ENCODE measurements at regions not wholly inside any gene's neighbourhood (a gene's known extent, or its start where the extent isn't known, plus 50 kb on each side); places are given as distances from the start of the nearest gene placed in this dataset.
"Not testable (repeated sequence)": the region's sequence is repeated elsewhere in the genome, so short reads cannot be mapped to it uniquely, and the experiment has no call there.

- DNase-seq (no peak), ATAC-seq (no peak)
- CTCF ChIA-PET, result no interaction called here
- Mint-ChIP-seq H3K36me3 (no peaks in the 10 kb centered on the region), H3K27me3 (no peaks in the 10 kb centered on the region), H3K4me3 (no peak overlapping the region), H3K27ac (no peak overlapping the region), H3K9me3 (ENCODE audit: low read depth) (no peaks in the 10 kb centered on the region), H3K4me1 (no peaks in the 10 kb centered on the region)
These were observed 70.0 kb upstream of the PPP1R26 start for GRCh38 chr9:135409286-135410200.

- CTCF ChIA-PET, result interaction anchor here (0.8 kb wide), 1 partner anchor 21 kb away, joined by 3 read pairs; no protein-coding TSS in a partner anchor
These were observed 69.2 kb upstream of the PPP1R26 start for GRCh38 chr9:135410421-135410820.

GRCh38 chr9:135410831-135411473, 68.6 kb upstream of the PPP1R26 start:
- CTCF ChIA-PET, result interaction anchor here (0.8 kb wide), 1 partner anchor 20 kb away, joined by 3 read pairs; no protein-coding TSS in a partner anchor
- Mint-ChIP-seq H3K4me3 (no peak overlapping the region), H3K9me3 (ENCODE audit: low read depth) (no peaks in the 10 kb centered on the region), H3K27me3 (no peaks in the 10 kb centered on the region), H3K4me1 (no peaks in the 10 kb centered on the region), H3K27ac (no peak overlapping the region), H3K36me3 (no peaks in the 10 kb centered on the region)
- no peak for ATAC-seq
- DNase-seq, result no peak

More at GRCh38 chr9:135410421-135410820, 69.2 kb upstream of the PPP1R26 start:
- no peak for ATAC-seq
- Mint-ChIP-seq H3K4me1 (no peaks in the 10 kb centered on the region), H3K36me3 (no peaks in the 10 kb centered on the region), H3K4me3 (no peak overlapping the region), H3K27me3 (no peaks in the 10 kb centered on the region), H3K27ac (no peak overlapping the region), H3K9me3 (ENCODE audit: low read depth) (no peaks in the 10 kb centered on the region)
- DNase-seq, result no peak

- CTCF ChIA-PET, result interaction anchor here (1.0 to 2.0 kb wide), 5 partner anchors 8 to 714 kb away, joined by 3 to 8 read pairs (median 6); no protein-coding TSS in a partner anchor
- H3K9me3 Mint-ChIP-seq (ENCODE audit: low read depth); ATAC-seq; H3K4me3 Mint-ChIP-seq; DNase-seq; H3K36me3 Mint-ChIP-seq; H3K27me3 Mint-ChIP-seq; H3K27ac Mint-ChIP-seq; H3K4me1 Mint-ChIP-seq: not testable (repeated sequence)
These were observed 68.0 kb upstream of the PPP1R26 start for GRCh38 chr9:135411605-135412004.

GRCh38 chr9:135412315-135413085, 67.1 kb upstream of the PPP1R26 start:
- DNase-seq, result peak; percentile 71
- H3K27me3 Mint-ChIP-seq; H3K4me1 Mint-ChIP-seq; H3K9me3 Mint-ChIP-seq (ENCODE audit: low read depth); H3K4me3 Mint-ChIP-seq; H3K36me3 Mint-ChIP-seq; H3K27ac Mint-ChIP-seq: not testable (repeated sequence)
- CTCF ChIA-PET, result interaction anchor here (0.7 to 2.0 kb wide), 9 partner anchors 9 to 715 kb away, joined by 3 to 8 read pairs (median 3); no protein-coding TSS in a partner anchor
- ATAC-seq, result peak; percentile 92

GRCh38 chr9:135413086-135413375, 66.6 kb upstream of the PPP1R26 start:
- Mint-ChIP-seq H3K27ac (no peak overlapping the region), H3K9me3 (ENCODE audit: low read depth) (no peaks in the 10 kb centered on the region), H3K4me3 (no peak overlapping the region), H3K4me1 (no peaks in the 10 kb centered on the region), H3K27me3 (no peaks in the 10 kb centered on the region), H3K36me3 (no peaks in the 10 kb centered on the region)
- ATAC-seq (no peak), DNase-seq (no peak)
- CTCF ChIA-PET, result interaction anchor here (0.7 to 2.0 kb wide), 7 partner anchors 9 to 619 kb away, joined by 3 to 8 read pairs (median 4); no protein-coding TSS in a partner anchor

GRCh38 chr9:135413461-135413860, 66.1 kb upstream of the PPP1R26 start:
- H3K4me3 Mint-ChIP-seq, result no peak overlapping the region
- no peak for ATAC-seq

GRCh38 chr9:135414293-135414692, 65.3 kb upstream of the PPP1R26 start:
- no peak overlapping the region for H3K4me3 Mint-ChIP-seq
- no peaks in the 10 kb centered on the region for H3K9me3 Mint-ChIP-seq (ENCODE audit: low read depth)
- CTCF ChIA-PET, result no interaction called here
- DNase-seq, result no peak
- ATAC-seq, result no peak
- H3K4me1 Mint-ChIP-seq, result no peaks in the 10 kb centered on the region
- H3K27ac Mint-ChIP-seq, result no peak overlapping the region
- H3K36me3 Mint-ChIP-seq, result no peaks in the 10 kb centered on the region
- no peaks in the 10 kb centered on the region for H3K27me3 Mint-ChIP-seq

More at GRCh38 chr9:135413461-135413860, 66.1 kb upstream of the PPP1R26 start:
- DNase-seq, result no peak
- Mint-ChIP-seq H3K36me3 (no peaks in the 10 kb centered on the region), H3K4me1 (no peaks in the 10 kb centered on the region), H3K27me3 (no peaks in the 10 kb centered on the region), H3K27ac (no peak overlapping the region), H3K9me3 (ENCODE audit: low read depth) (no peaks in the 10 kb centered on the region)
- CTCF ChIA-PET, result interaction anchor here (1.0 to 2.0 kb wide), 5 partner anchors 10 to 327 kb away, joined by 3 to 8 read pairs (median 6); no protein-coding TSS in a partner anchor

- ATAC-seq, result no peak
- no peaks in the 10 kb centered on the region for H3K27me3 Mint-ChIP-seq
- CTCF ChIA-PET, result no interaction called here
- no peaks in the 10 kb centered on the region for H3K9me3 Mint-ChIP-seq (ENCODE audit: low read depth)
- no peak overlapping the region for H3K4me3 Mint-ChIP-seq
- H3K27ac Mint-ChIP-seq, result no peak overlapping the region
- DNase-seq, result no peak
- H3K36me3 Mint-ChIP-seq, result no peaks in the 10 kb centered on the region
- no peaks in the 10 kb centered on the region for H3K4me1 Mint-ChIP-seq
These were observed 64.0 kb upstream of the PPP1R26 start for GRCh38 chr9:135415586-135415985.

- H3K4me3 Mint-ChIP-seq, result no peak overlapping the region
- H3K9me3 Mint-ChIP-seq (ENCODE audit: low read depth), result no peaks in the 10 kb centered on the region
- ATAC-seq (no peak), DNase-seq (no peak)
- H3K4me1 Mint-ChIP-seq, result no peaks in the 10 kb centered on the region
- H3K36me3 Mint-ChIP-seq, result no peaks in the 10 kb centered on the region
- no peaks in the 10 kb centered on the region for H3K27me3 Mint-ChIP-seq
- CTCF ChIA-PET, result no interaction called here
- H3K27ac Mint-ChIP-seq, result no peak overlapping the region
These were observed 62.8 kb upstream of the PPP1R26 start for GRCh38 chr9:135416664-135417290.

GRCh38 chr9:135418161-135418560, 61.4 kb upstream of the PPP1R26 start:
- no peak for ATAC-seq
- Mint-ChIP-seq H3K27me3 (no peaks in the 10 kb centered on the region), H3K4me3 (no peak overlapping the region)

GRCh38 chr9:135419106-135419505, 60.5 kb upstream of the PPP1R26 start:
- H3K4me1 Mint-ChIP-seq, result no peaks in the 10 kb centered on the region
- H3K9me3 Mint-ChIP-seq (ENCODE audit: low read depth), result peaks cover 3% of the 10 kb centered on the region
- CTCF ChIA-PET, result no interaction called here
- no peak overlapping the region for H3K4me3 Mint-ChIP-seq
- ATAC-seq (no peak), DNase-seq (no peak)
- no peaks in the 10 kb centered on the region for H3K36me3 Mint-ChIP-seq
- no peaks in the 10 kb centered on the region for H3K27me3 Mint-ChIP-seq
- H3K27ac Mint-ChIP-seq, result no peak overlapping the region

More at GRCh38 chr9:135418161-135418560, 61.4 kb upstream of the PPP1R26 start:
- Mint-ChIP-seq H3K36me3 (no peaks in the 10 kb centered on the region), H3K27ac (no peak overlapping the region), H3K4me1 (no peaks in the 10 kb centered on the region), H3K9me3 (ENCODE audit: low read depth) (no peaks in the 10 kb centered on the region)
- no peak for DNase-seq
- CTCF ChIA-PET, result interaction anchor here (0.6 kb wide), 1 partner anchor 832 kb away, joined by 3 read pairs; no protein-coding TSS in a partner anchor
